ENCODE measurements at regions not wholly inside any gene's neighbourhood (a gene's known extent, or its start where the extent isn't known, plus 50 kb on each side); places are given as distances from the start of the nearest gene placed in this dataset.

GRCh38 chrX:88853925-88854324 lies 106.9 kb downstream of the CPXCR1 start:
- no peak overlapping the region for H3K4me2 ChIP-seq
- H3K27me3 ChIP-seq (ENCODE audit: insufficient read depth, low read depth): no peaks in the 10 kb centered on the region
- H3K4me3 ChIP-seq (IDR thresholded peaks at IDR 0.05; ENCODE audit: insufficient read depth, low read depth, low read length): no peak overlapping the region
- H3K27ac ChIP-seq: no peak overlapping the region
- TF ChIP-seq CTCF (conservative IDR thresholded peaks at IDR 0.05; ENCODE audit: low read depth, low read length): no peak
- no peak overlapping the region for H3K9ac ChIP-seq
- no peak overlapping the region for H2AFZ ChIP-seq (ENCODE audit: low read depth)
- H3K4me1 ChIP-seq (ENCODE audit: low read depth, poor library complexity, severe bottlenecking): no peaks in the 10 kb centered on the region
- H3K79me2 ChIP-seq (ENCODE audit: insufficient read depth, low read depth): no peaks in the 10 kb centered on the region
- H3K36me3 ChIP-seq (ENCODE audit: insufficient read depth): no peaks in the 10 kb centered on the region
- no peaks in the 10 kb centered on the region for H4K20me1 ChIP-seq (ENCODE audit: insufficient read depth)

GRCh38 chrX:88863726-88864125 lies 116.7 kb downstream of the CPXCR1 start:
- H4K20me1 ChIP-seq (ENCODE audit: insufficient read depth): no peaks in the 10 kb centered on the region
- no peaks in the 10 kb centered on the region for H3K36me3 ChIP-seq (ENCODE audit: insufficient read depth)
- no peak overlapping the region for H2AFZ ChIP-seq (ENCODE audit: low read depth)
- no peak overlapping the region for H3K4me3 ChIP-seq (IDR thresholded peaks at IDR 0.05; ENCODE audit: insufficient read depth, low read depth, low read length)
- no peak for TF ChIP-seq CTCF (conservative IDR thresholded peaks at IDR 0.05; ENCODE audit: low read depth, low read length)
- no peaks in the 10 kb centered on the region for H3K79me2 ChIP-seq (ENCODE audit: insufficient read depth, low read depth)
- no peak overlapping the region for H3K27ac ChIP-seq
- H3K9ac ChIP-seq: no peak overlapping the region
- no peaks in the 10 kb centered on the region for H3K27me3 ChIP-seq (ENCODE audit: insufficient read depth, low read depth)
- H3K4me1 ChIP-seq (ENCODE audit: low read depth, poor library complexity, severe bottlenecking): no peaks in the 10 kb centered on the region
- H3K4me2 ChIP-seq: no peak overlapping the region

GRCh38 chrX:88865634-88866033 lies 118.6 kb downstream of the CPXCR1 start:
- no peak overlapping the region for H3K27ac ChIP-seq
- no peaks in the 10 kb centered on the region for H4K20me1 ChIP-seq (ENCODE audit: insufficient read depth)
- H3K36me3 ChIP-seq (ENCODE audit: insufficient read depth): no peaks in the 10 kb centered on the region
- no peaks in the 10 kb centered on the region for H3K79me2 ChIP-seq (ENCODE audit: insufficient read depth, low read depth)
- no peak overlapping the region for H3K4me3 ChIP-seq (IDR thresholded peaks at IDR 0.05; ENCODE audit: insufficient read depth, low read depth, low read length)
- no peak for TF ChIP-seq CTCF (conservative IDR thresholded peaks at IDR 0.05; ENCODE audit: low read depth, low read length)
- no peak overlapping the region for H3K9ac ChIP-seq
- no peak overlapping the region for H3K4me2 ChIP-seq
- no peaks in the 10 kb centered on the region for H3K4me1 ChIP-seq (ENCODE audit: low read depth, poor library complexity, severe bottlenecking)
- no peaks in the 10 kb centered on the region for H3K27me3 ChIP-seq (ENCODE audit: insufficient read depth, low read depth)
- H2AFZ ChIP-seq (ENCODE audit: low read depth): no peak overlapping the region

GRCh38 chrX:88881536-88881935 lies 134.5 kb downstream of the CPXCR1 start:
- H3K79me2 ChIP-seq (ENCODE audit: insufficient read depth, low read depth): no peaks in the 10 kb centered on the region
- H3K4me2 ChIP-seq: no peak overlapping the region
- H3K27me3 ChIP-seq (ENCODE audit: insufficient read depth, low read depth): no peaks in the 10 kb centered on the region
- H3K4me1 ChIP-seq (ENCODE audit: low read depth, poor library complexity, severe bottlenecking): no peaks in the 10 kb centered on the region
- no peaks in the 10 kb centered on the region for H4K20me1 ChIP-seq (ENCODE audit: insufficient read depth)
- H3K27ac ChIP-seq: no peak overlapping the region
- TF ChIP-seq CTCF (conservative IDR thresholded peaks at IDR 0.05; ENCODE audit: low read depth, low read length): no peak
- H3K36me3 ChIP-seq (ENCODE audit: insufficient read depth): no peaks in the 10 kb centered on the region
- H3K9ac ChIP-seq: no peak overlapping the region
- no peak overlapping the region for H2AFZ ChIP-seq (ENCODE audit: low read depth)
- H3K4me3 ChIP-seq (IDR thresholded peaks at IDR 0.05; ENCODE audit: insufficient read depth, low read depth, low read length): no peak overlapping the region

GRCh38 chrX:88883200-88883599 lies 136.2 kb downstream of the CPXCR1 start:
- no peak overlapping the region for H2AFZ ChIP-seq (ENCODE audit: low read depth)
- H3K9ac ChIP-seq: no peak overlapping the region
- no peak for TF ChIP-seq CTCF (conservative IDR thresholded peaks at IDR 0.05; ENCODE audit: low read depth, low read length)
- H3K4me3 ChIP-seq (IDR thresholded peaks at IDR 0.05; ENCODE audit: insufficient read depth, low read depth, low read length): no peak overlapping the region
- H4K20me1 ChIP-seq (ENCODE audit: insufficient read depth): no peaks in the 10 kb centered on the region
- H3K27me3 ChIP-seq (ENCODE audit: insufficient read depth, low read depth): no peaks in the 10 kb centered on the region
- no peaks in the 10 kb centered on the region for H3K4me1 ChIP-seq (ENCODE audit: low read depth, poor library complexity, severe bottlenecking)
- no peaks in the 10 kb centered on the region for H3K36me3 ChIP-seq (ENCODE audit: insufficient read depth)
- H3K79me2 ChIP-seq (ENCODE audit: insufficient read depth, low read depth): no peaks in the 10 kb centered on the region
- no peak overlapping the region for H3K27ac ChIP-seq
- H3K4me2 ChIP-seq: no peak overlapping the region

Measured in KMS-11 (cell line).